ENCODE measurements at regions not wholly inside any gene's neighbourhood (a gene's known extent, or its start where the extent isn't known, plus 50 kb on each side); places are given as distances from the start of the nearest gene placed in this dataset.
"Not testable (repeated sequence)": the region's sequence is repeated elsewhere in the genome, so short reads cannot be mapped to it uniquely, and the experiment has no call there.

GRCh38 chr1:146510248-146510983, 281.6 kb upstream of the NOTCH2NLA start:
- H2BK5ac ChIP-seq (ENCODE audit: low read depth, low read length, poor library complexity, severe bottlenecking); H4K5ac ChIP-seq (ENCODE audit: low read depth, low read length); H3K27ac ChIP-seq (ENCODE audit: insufficient read depth, low read length); H4K20me1 ChIP-seq (ENCODE audit: insufficient read depth, low read length); H3K14ac ChIP-seq (replicated peaks; ENCODE audit: low read depth, low read length); H2AK5ac ChIP-seq (ENCODE audit: low read depth, low read length); dilution Hi-C loops (cut with HindIII; ENCODE audit: low sequenced_read_pairs, unreplicated experiment); H2AFZ ChIP-seq (replicated peaks; ENCODE audit: low read length, poor library complexity); H3K27me3 ChIP-seq (ENCODE audit: control insufficient read depth, insufficient read depth, low read length); H3K4me1 ChIP-seq (ENCODE audit: control insufficient read depth, insufficient read depth, low read length); intact Hi-C loops (cut with micrococcal nuclease); H2BK15ac ChIP-seq (ENCODE audit: low read depth, low read length); H3K56ac ChIP-seq (ENCODE audit: extremely low read depth, insufficient read depth, low read length); H3K23ac ChIP-seq (ENCODE audit: low read depth, low read length); H3K4ac ChIP-seq (ENCODE audit: low read depth, low read length); BruUV-seq (replicated peaks); H3K18ac ChIP-seq (ENCODE audit: low read depth, low read length); H3K4me3 ChIP-seq (ENCODE audit: insufficient read depth, low read depth, low read length); H4K8ac ChIP-seq (ENCODE audit: low read depth in 2 of 2, low read length in 2 of 2); H3K4me2 ChIP-seq (ENCODE audit: low read depth, low read length); CTCF ChIA-PET; H3K9me3 ChIP-seq (ENCODE audit: control insufficient read depth, insufficient read depth, low read length); in situ Hi-C loops (cut with MboI; ENCODE audit: low sequenced_read_pairs); H3K36me3 ChIP-seq (ENCODE audit: control insufficient read depth, insufficient read depth, low read length); POLR2A ChIA-PET (ENCODE audit: unreplicated experiment); H2BK120ac ChIP-seq (ENCODE audit: low read depth, low read length); H2BK20ac ChIP-seq (ENCODE audit: low read depth, low read length); H3K79me1 ChIP-seq (ENCODE audit: low read depth in 1 of 2, low read length in 2 of 2); DNase-seq; H3K9me1 ChIP-seq (ENCODE audit: insufficient read depth, low read length); H2AK9ac ChIP-seq (replicated peaks; ENCODE audit: low read depth, low read length, poor library complexity); H4K91ac ChIP-seq (ENCODE audit: insufficient read depth, low read depth, low read length); H3K9ac ChIP-seq (ENCODE audit: low read depth, low read length); ATAC-seq (ENCODE audit: low read depth): not testable (repeated sequence)
- no CpG with 5 or more reads among the region's 4 CpGs for WGBS, 2 experiments (ENCODE audit: extremely low coverage in 2 of 2, insufficient read length in 1 of 2)

- in situ Hi-C loops (cut with MboI; ENCODE audit: low sequenced_read_pairs) = not testable (repeated sequence)
These were observed 275.3 kb upstream of the NOTCH2NLA start for GRCh38 chr1:146504121-146504520.

More at GRCh38 chr1:146504121-146504520, 275.3 kb upstream of the NOTCH2NLA start:
- H2BK120ac ChIP-seq (ENCODE audit: low read depth, low read length); H3K9me1 ChIP-seq (ENCODE audit: insufficient read depth, low read length); H2BK15ac ChIP-seq (ENCODE audit: low read depth, low read length); H3K4ac ChIP-seq (ENCODE audit: low read depth, low read length); H4K20me1 ChIP-seq (ENCODE audit: insufficient read depth, low read length); H4K5ac ChIP-seq (ENCODE audit: low read depth, low read length); DNase-seq; H4K91ac ChIP-seq (ENCODE audit: insufficient read depth, low read depth, low read length); H3K56ac ChIP-seq (ENCODE audit: extremely low read depth, insufficient read depth, low read length); H2AFZ ChIP-seq (replicated peaks; ENCODE audit: low read length, poor library complexity); H4K8ac ChIP-seq (ENCODE audit: low read depth in 2 of 2, low read length in 2 of 2); BruUV-seq (replicated peaks); H3K36me3 ChIP-seq (ENCODE audit: control insufficient read depth, insufficient read depth, low read length); H3K23ac ChIP-seq (ENCODE audit: low read depth, low read length); H2AK9ac ChIP-seq (replicated peaks; ENCODE audit: low read depth, low read length, poor library complexity); ATAC-seq (ENCODE audit: low read depth); H3K9me3 ChIP-seq (ENCODE audit: control insufficient read depth, insufficient read depth, low read length); H3K14ac ChIP-seq (replicated peaks; ENCODE audit: low read depth, low read length); H3K4me3 ChIP-seq (ENCODE audit: insufficient read depth, low read depth, low read length); H3K27me3 ChIP-seq (ENCODE audit: control insufficient read depth, insufficient read depth, low read length); CTCF ChIA-PET; intact Hi-C loops (cut with micrococcal nuclease); POLR2A ChIA-PET (ENCODE audit: unreplicated experiment); H3K4me2 ChIP-seq (ENCODE audit: low read depth, low read length); dilution Hi-C loops (cut with HindIII; ENCODE audit: low sequenced_read_pairs, unreplicated experiment); H2BK20ac ChIP-seq (ENCODE audit: low read depth, low read length); H2BK5ac ChIP-seq (ENCODE audit: low read depth, low read length, poor library complexity, severe bottlenecking); H3K4me1 ChIP-seq (ENCODE audit: control insufficient read depth, insufficient read depth, low read length); H3K18ac ChIP-seq (ENCODE audit: low read depth, low read length); H3K9ac ChIP-seq (ENCODE audit: low read depth, low read length); H2AK5ac ChIP-seq (ENCODE audit: low read depth, low read length); H3K27ac ChIP-seq (ENCODE audit: insufficient read depth, low read length); H3K79me1 ChIP-seq (ENCODE audit: low read depth in 1 of 2, low read length in 2 of 2): not testable (repeated sequence)
- no CpG with 5 or more reads among the region's 4 CpGs for WGBS, 2 experiments (ENCODE audit: extremely low coverage in 2 of 2, insufficient read length in 1 of 2)
